Kidney epithelial cell (primary cell): ENCODE measurements at regions not wholly inside any gene's neighbourhood (a gene's known extent, or its start where the extent isn't known, plus 50 kb on each side); places are given as distances from the start of the nearest gene placed in this dataset.
"Not testable (repeated sequence)": the region's sequence is repeated elsewhere in the genome, so short reads cannot be mapped to it uniquely, and the experiment has no call there.

Experiments
- DNase-seq: peaks from one replicate; pipeline ENCODE4 v3.0.0-alpha.2; 2010; ENCODE audit warnings: low read depth
- H3K27me3 ChIP-seq: 2 replicates; pipeline ENCODE4 v1.6.0; 2011; ENCODE audit warnings: low read length; ENCODE audit not compliant: control insufficient read depth, insufficient read depth
- H3K36me3 ChIP-seq: 2 replicates; pipeline ENCODE4 v1.5.1; 2011; ENCODE audit warnings: low read length; ENCODE audit not compliant: control insufficient read depth, insufficient read depth
- H3K4me3 ChIP-seq: 2 replicates; pipeline ENCODE4 v1.5.1; 2011; ENCODE audit warnings: low read depth, mild to moderate bottlenecking, control low read depth, low read length
- CTCF ChIP-seq: IDR thresholded peaks from 2 replicates; pipeline ENCODE4 v1.5.1; 2011; ENCODE audit warnings: mild to moderate bottlenecking, moderate library complexity, low read length, control low read depth, inconsistent platforms; ENCODE audit not compliant: insufficient read depth, poor library complexity, severe bottlenecking

- Histone ChIP-seq H3K4me3 (no peak overlapping the region), H3K36me3 (no peaks in the 10 kb centered on the region), H3K27me3 (no peaks in the 10 kb centered on the region)
- no peak for DNase-seq
- no peak for TF ChIP-seq CTCF
These were observed 120.5 kb upstream of the ZWINT start for GRCh38 chr10:56481521-56482091.

GRCh38 chr10:56472978-56473377 lies 111.9 kb upstream of the ZWINT start:
- no peaks in the 10 kb centered on the region for H3K27me3 ChIP-seq
- no peak overlapping the region for H3K4me3 ChIP-seq
- H3K36me3 ChIP-seq = no peaks in the 10 kb centered on the region
- DNase-seq = no peak
- no peak for TF ChIP-seq CTCF

GRCh38 chr10:56470701-56471100 lies 109.6 kb upstream of the ZWINT start:
- H3K4me3 ChIP-seq = no peak overlapping the region
- TF ChIP-seq CTCF = no peak
- no peaks in the 10 kb centered on the region for H3K27me3 ChIP-seq
- no peak for DNase-seq
- H3K36me3 ChIP-seq = no peaks in the 10 kb centered on the region

GRCh38 chr10:56469482-56469881 lies 108.4 kb upstream of the ZWINT start:
- DNase-seq = no peak
- no peak for TF ChIP-seq CTCF
- Histone ChIP-seq H3K36me3 (no peaks in the 10 kb centered on the region), H3K27me3 (no peaks in the 10 kb centered on the region), H3K4me3 (no peak overlapping the region)

- Histone ChIP-seq H3K36me3 (no peaks in the 10 kb centered on the region), H3K27me3 (no peaks in the 10 kb centered on the region), H3K4me3 (no peak overlapping the region)
- DNase-seq = no peak
- TF ChIP-seq CTCF = no peak
These were observed 104.9 kb upstream of the ZWINT start for GRCh38 chr10:56466005-56466404.

- no peak for DNase-seq
- peak; percentile 2 for TF ChIP-seq CTCF
- Histone ChIP-seq H3K4me3 (no peak overlapping the region), H3K36me3 (no peaks in the 10 kb centered on the region), H3K27me3 (no peaks in the 10 kb centered on the region)
These were observed 88.7 kb upstream of the ZWINT start for GRCh38 chr10:56449770-56450169.

- not testable (repeated sequence) for DNase-seq, H3K27me3 ChIP-seq, H3K36me3 ChIP-seq, H3K4me3 ChIP-seq
These were observed 86.6 kb upstream of the ZWINT start for GRCh38 chr10:56447613-56448012.

GRCh38 chr10:56441337-56441736 lies 80.3 kb upstream of the ZWINT start:
- not testable (repeated sequence) for H3K36me3 ChIP-seq, H3K27me3 ChIP-seq, H3K4me3 ChIP-seq, DNase-seq
